Thoracic aorta (tissue), 2 donors: ENCODE measurements at regions not wholly inside any gene's neighbourhood (a gene's known extent, or its start where the extent isn't known, plus 50 kb on each side); places are given as distances from the start of the nearest gene placed in this dataset.

Source experiments
- ATAC-seq: fragments of 150-250 bp; one replicate; pipeline ENCODE4 v1.8.0; 2017; ENCODE audit warnings: low read depth; ENCODE audit not compliant: insufficient number of reproducible peaks, low FRiP score
- DNase-seq: peaks from one replicate; pipeline ENCODE4 v3.0.0-alpha.2; 2020; ENCODE audit warnings: low spot score
- H3K27ac ChIP-seq, 2 donors: fragments of 200-600 bp; sonication (generic); 1 replicate in 1 of 2; 2 replicates in 1 of 2; pipeline ENCODE4 v1.5.1; 2016; ENCODE audit warnings: mild to moderate bottlenecking in 2 of 2, moderate library complexity in 2 of 2
- H3K27me3 ChIP-seq: fragments of 200-600 bp; sonication (generic); replicated peaks from 2 replicates; pipeline ENCODE4 v1.6.0; 2016; ENCODE audit warnings: mild to moderate bottlenecking; ENCODE audit not compliant: insufficient read depth
- H3K36me3 ChIP-seq: fragments of 200-600 bp; sonication (generic); one replicate; pipeline ENCODE4 v1.5.1; 2016
- H3K4me1 ChIP-seq, 2 donors: fragments of 200-600 bp; sonication (generic); 1 replicate in 1 of 2; 2 replicates in 1 of 2; pipeline versions ENCODE4 v1.5.1 to v1.6.0; 2016; ENCODE audit warnings: low read depth in 2 of 2, mild to moderate bottlenecking in 1 of 2; ENCODE audit not compliant: control insufficient read depth in 1 of 2
- H3K4me3 ChIP-seq: fragments of 200-600 bp; sonication (generic); 2 replicates; pipeline ENCODE4 v1.5.1; 2016; ENCODE audit warnings: mild to moderate bottlenecking
- H3K9me3 ChIP-seq: fragments of 200-600 bp; sonication (generic); 2 replicates; pipeline ENCODE4 v1.5.1; 2016
- CTCF ChIP-seq: fragments of 200-600 bp; sonication (generic); IDR thresholded peaks from one replicate; pipeline ENCODE4 v1.5.1; 2019; ENCODE audit warnings: antibody characterized with exemption

GRCh38 chr17:72342061-72342460 is 221.2 kb downstream of the SOX9 start:
- Histone ChIP-seq H3K4me3 (no peak overlapping the region), H3K27me3 (no peaks in the 10 kb centered on the region), H3K9me3 (no peaks in the 10 kb centered on the region), H3K4me1 (peaks cover 4 to 15% of the 10 kb centered on the region in 2 donors), H3K27ac (no peak overlapping the region), H3K36me3 (no peaks in the 10 kb centered on the region)
- no peak for ATAC-seq
- TF ChIP-seq CTCF, result no peak
- DNase-seq, result no peak

GRCh38 chr17:72342627-72343527 is 222.1 kb downstream of the SOX9 start:
- ATAC-seq (peak; percentile 1), DNase-seq (no peak)
- TF ChIP-seq CTCF, result no peak
- no peak overlapping the region for H3K27ac ChIP-seq
- H3K4me3 ChIP-seq, result peak overlapping the region; percentile 25
- peaks cover 4 to 15% of the 10 kb centered on the region in 2 donors for H3K4me1 ChIP-seq
- H3K36me3 ChIP-seq, result no peaks in the 10 kb centered on the region
- no peaks in the 10 kb centered on the region for H3K9me3 ChIP-seq
- H3K27me3 ChIP-seq, result no peaks in the 10 kb centered on the region

- ATAC-seq, result no peak
Measured at GRCh38 chr17:72343911-72344310, 223.1 kb downstream of the SOX9 start.

GRCh38 chr17:72344613-72345012 is 223.8 kb downstream of the SOX9 start:
- peaks cover 0 to 1% of the 10 kb centered on the region in 2 donors for H3K4me1 ChIP-seq
- DNase-seq (no peak), ATAC-seq (no peak)
- H3K36me3 ChIP-seq, result no peaks in the 10 kb centered on the region
- TF ChIP-seq CTCF, result no peak
- no peaks in the 10 kb centered on the region for H3K27me3 ChIP-seq
- no peak overlapping the region for H3K27ac ChIP-seq
- no peaks in the 10 kb centered on the region for H3K9me3 ChIP-seq
- no peak overlapping the region for H3K4me3 ChIP-seq

More at GRCh38 chr17:72343911-72344310, 223.1 kb downstream of the SOX9 start:
- Histone ChIP-seq H3K27ac (no peak overlapping the region), H3K27me3 (no peaks in the 10 kb centered on the region), H3K9me3 (no peaks in the 10 kb centered on the region), H3K36me3 (no peaks in the 10 kb centered on the region), H3K4me1 (peaks cover 0 to 6% of the 10 kb centered on the region in 2 donors), H3K4me3 (no peak overlapping the region)
- no peak for DNase-seq
- TF ChIP-seq CTCF, result no peak

- no peak for TF ChIP-seq CTCF
- no peak overlapping the region for H3K4me3 ChIP-seq
- no peak for DNase-seq
Measured at GRCh38 chr17:72345088-72345487, 224.3 kb downstream of the SOX9 start.

More at GRCh38 chr17:72345088-72345487, 224.3 kb downstream of the SOX9 start:
- H3K9me3 ChIP-seq, result no peaks in the 10 kb centered on the region
- no peaks in the 10 kb centered on the region for H3K4me1 ChIP-seq
- H3K27me3 ChIP-seq, result no peaks in the 10 kb centered on the region
- H3K36me3 ChIP-seq, result no peaks in the 10 kb centered on the region
- H3K27ac ChIP-seq, result no peak overlapping the region
- no peak for ATAC-seq
